ENCODE measurements at regions not wholly inside any gene's neighbourhood (a gene's known extent, or its start where the extent isn't known, plus 50 kb on each side); places are given as distances from the start of the nearest gene placed in this dataset.
"Not testable (repeated sequence)": the region's sequence is repeated elsewhere in the genome, so short reads cannot be mapped to it uniquely, and the experiment has no call there.

GRCh38 chr11:67910803-67911202, 93.1 kb downstream of the UNC93B1 start:
- not testable (repeated sequence) for TF ChIP-seq EZH2 (IDR thresholded peaks at IDR 0.05; ENCODE audit: insufficient read depth, poor library complexity, severe bottlenecking); EZH2phosphoT487 (IDR thresholded peaks at IDR 0.05; ENCODE audit: insufficient read depth, low read depth)

Measured in GM23248 (cell line).